ENCODE measurements at regions not wholly inside any gene's neighbourhood (a gene's known extent, or its start where the extent isn't known, plus 50 kb on each side); places are given as distances from the start of the nearest gene placed in this dataset.

- 48 to 63% (median 57%) methylated on average over 1 of the region's 1 CpG for whole genome bisulfite sequencing, 5 donors
Observed at GRCh38 chr22:34973016-34973415, 92.9 kb upstream of the ISX start.

DNA sequence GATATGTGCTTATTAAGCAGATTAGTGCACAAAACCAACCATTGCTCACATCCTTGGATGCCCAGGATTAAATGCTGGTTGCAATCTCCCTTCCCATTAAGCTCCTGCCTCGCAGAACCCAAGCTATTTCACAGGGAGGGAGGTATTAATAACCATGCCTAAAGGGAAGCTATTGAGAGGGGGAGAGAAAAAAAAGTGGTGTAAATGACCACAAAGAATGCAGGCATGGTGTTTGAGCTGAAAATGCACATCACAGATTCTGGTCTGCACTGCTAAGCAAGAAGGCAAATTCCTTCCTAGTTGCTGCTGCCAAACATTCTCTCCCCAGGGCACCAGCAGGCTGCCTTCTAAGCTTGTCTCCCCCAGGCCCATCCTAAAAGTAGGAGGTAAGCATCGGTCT lies 92.0 kb upstream of the ISX start:
- WGBS, 5 donors: 45 to 70% (median 52%) methylated on average over 2 of the region's 2 CpGs
- TF ChIP-seq POLR2AphosphoS5 (IDR thresholded peaks at IDR 0.05) (no peak), POLR2A (IDR thresholded peaks at IDR 0.05) (no peak), CTCF (IDR thresholded peaks at IDR 0.05 in 8 of 11, conservative IDR thresholded peaks at IDR 0.05 in 3 of 11) (no peak)
- intact Hi-C loops (cut with DNase I; ENCODE audit: low total_unique reads): no loop called here
- H3K9me3 ChIP-seq: peaks cover 0 to 10% (median 0%) of the 10 kb centered on the region in 8 donors
- H3K27ac ChIP-seq: no peak overlapping the region
- H3K4me3 ChIP-seq: no peak overlapping the region
- H3K27me3 ChIP-seq (replicated peaks in 1 of 7): peaks cover 0 to 11% (median 0%) of the 10 kb centered on the region in 7 donors
- H3K36me3 ChIP-seq: no peaks in the 10 kb centered on the region
- no peak for DNase-seq
- H3K4me1 ChIP-seq: no peaks in the 10 kb centered on the region

More at GRCh38 chr22:34973016-34973415, 92.9 kb upstream of the ISX start:
- Histone ChIP-seq H3K4me1 (no peaks in the 10 kb centered on the region), H3K27ac (no peak overlapping the region), H3K36me3 (no peaks in the 10 kb centered on the region), H3K4me3 (no peak overlapping the region), H3K27me3 (replicated peaks in 1 of 7) (peaks cover 0 to 11% (median 0%) of the 10 kb centered on the region in 7 donors), H3K9me3 (peaks cover 0 to 10% (median 0%) of the 10 kb centered on the region in 8 donors)
- no peak for DNase-seq
- TF ChIP-seq CTCF (IDR thresholded peaks at IDR 0.05 in 8 of 11, conservative IDR thresholded peaks at IDR 0.05 in 3 of 11) (no peak), POLR2AphosphoS5 (IDR thresholded peaks at IDR 0.05) (no peak), POLR2A (IDR thresholded peaks at IDR 0.05) (no peak)
- intact Hi-C loops (cut with DNase I; ENCODE audit: low total_unique reads): no loop called here

- H3K27me3 ChIP-seq (replicated peaks in 1 of 7): peaks cover 0 to 8% (median 0%) of the 10 kb centered on the region in 7 donors
- no peak overlapping the region for H3K4me3 ChIP-seq
- WGBS, 5 donors: 6 to 38% (median 17%) methylated on average over 1 of the region's 1 CpG
- TF ChIP-seq CTCF (IDR thresholded peaks at IDR 0.05 in 8 of 11, conservative IDR thresholded peaks at IDR 0.05 in 3 of 11): no peak
- no peak for TF ChIP-seq POLR2AphosphoS5 (IDR thresholded peaks at IDR 0.05)
- no peak for TF ChIP-seq POLR2A (IDR thresholded peaks at IDR 0.05)
- H3K36me3 ChIP-seq: no peaks in the 10 kb centered on the region
- intact Hi-C loops (cut with DNase I; ENCODE audit: low total_unique reads): no loop called here
- no peak overlapping the region for H3K27ac ChIP-seq
- H3K9me3 ChIP-seq: peaks cover 0 to 10% (median 0%) of the 10 kb centered on the region in 8 donors
- H3K4me1 ChIP-seq: no peaks in the 10 kb centered on the region
- no peak for DNase-seq
Observed at GRCh38 chr22:34975721-34976120, 90.2 kb upstream of the ISX start.

GRCh38 chr22:34976474-34976873 lies 89.5 kb upstream of the ISX start:
- peaks cover 0 to 10% (median 0%) of the 10 kb centered on the region in 8 donors for H3K9me3 ChIP-seq
- no peaks in the 10 kb centered on the region for H3K4me1 ChIP-seq
- no peak overlapping the region for H3K27ac ChIP-seq
- 76 to 98% (median 82%) methylated on average over 4 of the region's 4 CpGs for WGBS, 5 donors
- TF ChIP-seq CTCF (IDR thresholded peaks at IDR 0.05 in 8 of 11, conservative IDR thresholded peaks at IDR 0.05 in 3 of 11) (no peak), POLR2A (IDR thresholded peaks at IDR 0.05) (no peak), POLR2AphosphoS5 (IDR thresholded peaks at IDR 0.05) (no peak)
- no peaks in the 10 kb centered on the region for H3K36me3 ChIP-seq
- intact Hi-C loops (cut with DNase I; ENCODE audit: low total_unique reads): no loop called here
- H3K27me3 ChIP-seq (replicated peaks in 1 of 7): peaks cover 0 to 10% (median 0%) of the 10 kb centered on the region in 7 donors
- H3K4me3 ChIP-seq: no peak overlapping the region
- DNase-seq: no peak

Measured in spleen (tissue), 11 donors.